ENCODE measurements at regions not wholly inside any gene's neighbourhood (a gene's known extent, or its start where the extent isn't known, plus 50 kb on each side); places are given as distances from the start of the nearest gene placed in this dataset.

DNA sequence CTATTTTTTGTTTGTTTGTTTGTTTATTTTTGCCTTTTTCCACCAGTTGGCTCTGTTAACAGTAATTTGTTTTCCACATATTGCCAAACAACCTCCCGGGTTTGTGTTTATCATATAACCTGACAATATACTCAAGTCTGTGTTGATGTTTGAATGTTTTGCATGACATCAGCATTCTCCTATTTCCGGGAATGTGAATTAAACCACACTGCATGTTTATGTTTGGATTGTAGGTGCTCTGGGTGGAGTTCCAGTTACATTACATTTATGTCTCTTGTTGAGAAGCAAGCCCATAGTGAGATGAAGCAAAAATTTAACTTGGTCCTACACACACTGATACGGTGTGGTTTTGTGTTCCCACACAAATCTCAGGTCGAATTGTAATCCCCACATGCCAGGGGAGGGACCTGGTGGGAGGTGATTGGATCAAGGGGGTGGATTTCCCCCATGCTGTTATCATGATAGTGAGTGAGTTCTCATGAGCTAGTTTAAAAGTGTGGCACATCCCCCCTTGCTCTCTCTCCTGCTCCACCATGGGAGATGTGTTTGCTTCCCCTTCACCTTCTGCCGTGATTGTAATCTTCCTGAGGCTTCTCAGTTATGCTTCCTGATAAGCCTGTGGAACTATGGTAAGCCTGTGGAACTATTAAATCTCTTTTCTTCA, 54.4 kb upstream of the CLNK start:
- no peak for DNase-seq

DNA sequence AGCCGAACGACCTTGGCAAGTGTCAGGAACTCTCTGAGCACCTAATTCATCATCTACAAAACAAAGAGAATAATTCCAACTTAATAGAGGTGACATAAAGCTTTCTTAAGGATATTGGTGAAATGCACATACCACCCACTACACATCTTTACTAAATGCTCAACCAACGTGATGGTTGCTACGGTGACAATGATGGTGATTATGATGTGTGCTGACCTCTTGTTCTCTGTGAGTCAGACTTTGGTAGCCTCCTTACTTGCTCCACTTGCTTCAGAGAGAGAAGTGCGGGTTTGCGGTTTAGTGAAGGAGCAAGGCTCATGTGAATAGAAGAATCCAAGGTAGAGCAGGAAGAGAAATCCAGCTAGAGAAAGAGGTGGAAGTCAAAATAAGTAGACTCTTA, 52.8 kb upstream of the CLNK start:
- no peak for DNase-seq

GRCh38 chr4:10736895-10737294, 52.3 kb upstream of the CLNK start:
- DNase-seq, result no peak

GRCh38 chr4:10736266-10736665, 51.7 kb upstream of the CLNK start:
- no peak for DNase-seq

- no peak for DNase-seq
Observed at GRCh38 chr4:10734697-10735096, 50.1 kb upstream of the CLNK start.

Measured in DMS 273 treated with DMSO at 0.1 percent for 48 hours (cell line).